PC-3 (cell line): ENCODE measurements at regions not wholly inside any gene's neighbourhood (a gene's known extent, or its start where the extent isn't known, plus 50 kb on each side); places are given as distances from the start of the nearest gene placed in this dataset.
A peak's percentile ranks its signal among the peaks of the same experiment; 100 is the strongest.

Experiments used
- ATAC-seq: fragments of 200-7000 bp; cut with Tn5 transposase; 2 replicates; pipeline ENCODE4 v1.9.1; 2020; ENCODE audit warnings: mild to moderate bottlenecking, moderate library complexity
- BruUV-seq: library from RNA; stranded (reverse); fragments of 400-500 nt; replicated peaks from 2 replicates; lab custom pipeline; 2021; lab: Mats Ljungman, UMichigan
- CTCF ChIA-PET: fragments of 300-600 bp; sonication (Branson Sonifier 250); formaldehyde crosslinking; loops from one replicate; lab custom pipeline; 2022; ENCODE audit warnings: antibody characterized with exemption; lab: Charles Lee
- POLR2A ChIA-PET: fragments of 300-600 bp; sonication (Branson Sonifier 250); formaldehyde crosslinking; loops from one replicate; lab custom pipeline; 2022; ENCODE audit warnings: antibody characterized with exemption; ENCODE audit not compliant: unreplicated experiment; lab: Charles Lee
- DNase-seq: peaks from one replicate; pipeline ENCODE4 v3.0.0-alpha.2; 2015
- H2AFZ ChIP-seq: fragments of 300-600 bp; sonication (generic); 2 replicates; pipeline ENCODE4 v1.6.0; 2016; ENCODE audit warnings: antibody characterized with exemption, low read length
- H3F3A ChIP-seq: fragments of 300-600 bp; sonication (generic); one replicate; pipeline ENCODE4 v1.6.0; 2017; ENCODE audit warnings: antibody characterized with exemption, low read length, control low read depth, mild to moderate bottlenecking; ENCODE audit not compliant: unreplicated experiment
- H3K27ac ChIP-seq: fragments of 300-600 bp; sonication (generic); 2 replicates; pipeline ENCODE4 v1.5.1; 2016; ENCODE audit warnings: mild to moderate bottlenecking, low read length
- H3K27me3 ChIP-seq: fragments of 300-600 bp; sonication (generic); 2 replicates; pipeline ENCODE4 v1.6.1; 2016; ENCODE audit warnings: low read length, mixed read lengths
- H3K36me3 ChIP-seq: fragments of 300-600 bp; sonication (generic); 2 replicates; pipeline ENCODE4 v1.6.1; 2016; ENCODE audit warnings: low read depth, mixed run types, low read length, mixed read lengths
- H3K4me1 ChIP-seq: fragments of 300-600 bp; sonication (generic); 2 replicates; pipeline ENCODE4 v1.5.1; 2016; ENCODE audit warnings: low read length; ENCODE audit not compliant: insufficient read depth
- H3K4me2 ChIP-seq: fragments of 300-600 bp; sonication (generic); 2 replicates; pipeline ENCODE4 v1.6.0; 2016; ENCODE audit warnings: low read length
- H3K4me3 ChIP-seq: fragments of 300-600 bp; sonication (generic); 2 replicates; pipeline ENCODE4 v1.5.1; 2016; ENCODE audit warnings: mild to moderate bottlenecking, low read length, mixed read lengths
- H3K79me2 ChIP-seq: fragments of 300-600 bp; sonication (generic); 2 replicates; pipeline ENCODE4 v1.6.1; 2017; ENCODE audit warnings: low read length, mixed read lengths
- H3K9ac ChIP-seq: fragments of 300-600 bp; sonication (generic); 2 replicates; pipeline ENCODE4 v1.6.0; 2016; ENCODE audit warnings: mild to moderate bottlenecking, low read length
- H3K9me2 ChIP-seq: fragments of 300-600 bp; sonication (generic); replicated peaks from 2 replicates; pipeline ENCODE4 v1.6.1; 2016; ENCODE audit warnings: mixed run types, low read length, mixed read lengths
- H3K9me3 ChIP-seq: fragments of 300-600 bp; sonication (generic); 2 replicates; pipeline ENCODE4 v1.6.1; 2016; ENCODE audit warnings: low read length, mixed read lengths
- H4K20me1 ChIP-seq: fragments of 300-600 bp; sonication (generic); 2 replicates; pipeline ENCODE4 v1.6.1; 2016; ENCODE audit warnings: low read length, mixed read lengths
- EZH2 ChIP-seq: fragments of 300-600 bp; sonication (generic); IDR thresholded peaks from one replicate; pipeline ENCODE4 v1.6.1; 2017; ENCODE audit warnings: antibody characterized with exemption, mild to moderate bottlenecking, low read length; ENCODE audit not compliant: unreplicated experiment
- EZH2phosphoT487 ChIP-seq: fragments of 300-600 bp; sonication (generic); IDR thresholded peaks from 2 replicates; pipeline ENCODE4 v1.6.1; 2018; ENCODE audit warnings: mild to moderate bottlenecking, antibody characterized with exemption, low read length, borderline replicate concordance
- intact Hi-C: fragments of 100-400 bp; cut with micrococcal nuclease; formaldehyde crosslinking; loops from 2 replicates; pipeline ENCODE4 v1.9.0; 2023
- TF ChIP-seq, protein P1 (sequence below): fragments of 300-600 bp; sonication (generic); conservative IDR thresholded peaks from 2 replicates; pipeline ENCODE4 v1.5.1; 2017; ENCODE audit warnings: antibody characterized with exemption, low read depth, mild to moderate bottlenecking, low read length

GRCh38 chr5:107134931-107135330 is 535.8 kb downstream of the EFNA5 start:
- Histone ChIP-seq H2AFZ (peak overlapping the region; percentile 56), H3K27ac (peak overlapping the region; percentile 26), H3K9me2 (no peaks in the 10 kb centered on the region), H3K79me2 (no peaks in the 10 kb centered on the region), H3K4me2 (peak overlapping the region; percentile 48), H3K4me1 (peaks cover 11% of the 10 kb centered on the region), H3F3A (no peaks in the 10 kb centered on the region), H4K20me1 (no peaks in the 10 kb centered on the region), H3K27me3 (no peaks in the 10 kb centered on the region), H3K4me3 (no peak overlapping the region), H3K36me3 (no peaks in the 10 kb centered on the region), H3K9ac (no peak overlapping the region), H3K9me3 (no peaks in the 10 kb centered on the region)
- BruUV-seq = no TSS peak
- intact Hi-C loops = loop anchor here (2.0 kb wide), 1 partner anchor 536 kb away; the partner anchor contains the start of gene EFNA5
- ChIA-PET POLR2A (no interaction called here), CTCF (no interaction called here)
- TF ChIP-seq, protein P1, sequence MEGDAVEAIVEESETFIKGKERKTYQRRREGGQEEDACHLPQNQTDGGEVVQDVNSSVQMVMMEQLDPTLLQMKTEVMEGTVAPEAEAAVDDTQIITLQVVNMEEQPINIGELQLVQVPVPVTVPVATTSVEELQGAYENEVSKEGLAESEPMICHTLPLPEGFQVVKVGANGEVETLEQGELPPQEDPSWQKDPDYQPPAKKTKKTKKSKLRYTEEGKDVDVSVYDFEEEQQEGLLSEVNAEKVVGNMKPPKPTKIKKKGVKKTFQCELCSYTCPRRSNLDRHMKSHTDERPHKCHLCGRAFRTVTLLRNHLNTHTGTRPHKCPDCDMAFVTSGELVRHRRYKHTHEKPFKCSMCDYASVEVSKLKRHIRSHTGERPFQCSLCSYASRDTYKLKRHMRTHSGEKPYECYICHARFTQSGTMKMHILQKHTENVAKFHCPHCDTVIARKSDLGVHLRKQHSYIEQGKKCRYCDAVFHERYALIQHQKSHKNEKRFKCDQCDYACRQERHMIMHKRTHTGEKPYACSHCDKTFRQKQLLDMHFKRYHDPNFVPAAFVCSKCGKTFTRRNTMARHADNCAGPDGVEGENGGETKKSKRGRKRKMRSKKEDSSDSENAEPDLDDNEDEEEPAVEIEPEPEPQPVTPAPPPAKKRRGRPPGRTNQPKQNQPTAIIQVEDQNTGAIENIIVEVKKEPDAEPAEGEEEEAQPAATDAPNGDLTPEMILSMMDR = no peak
- TF ChIP-seq EZH2 = no peak
- no peak for TF ChIP-seq EZH2phosphoT487
- ATAC-seq (no peak; the same call in 1 of the 2 replicates), DNase-seq (peak; percentile 6)

GRCh38 chr5:107129051-107129450 is 541.7 kb downstream of the EFNA5 start:
- POLR2A ChIA-PET = no interaction called here
- Histone ChIP-seq H3K27me3 (no peaks in the 10 kb centered on the region), H3K9ac (no peak overlapping the region), H3K4me1 (peaks cover 18% of the 10 kb centered on the region), H3K36me3 (no peaks in the 10 kb centered on the region), H3K79me2 (no peaks in the 10 kb centered on the region), H3K4me2 (no peak overlapping the region), H3K27ac (no peak overlapping the region), H3K9me3 (no peaks in the 10 kb centered on the region), H2AFZ (no peak overlapping the region), H3F3A (no peaks in the 10 kb centered on the region), H4K20me1 (no peaks in the 10 kb centered on the region), H3K4me3 (no peak overlapping the region), H3K9me2 (no peaks in the 10 kb centered on the region)
- CTCF ChIA-PET = interaction anchor here (0.6 kb wide), 1 partner anchor 22 kb away, joined by 5 read pairs; no protein-coding TSS in a partner anchor
- TF ChIP-seq EZH2phosphoT487 = no peak
- no peak for TF ChIP-seq EZH2
- DNase-seq (peak; percentile 4), ATAC-seq (no peak)
- no TSS peak for BruUV-seq
- intact Hi-C loops = loop anchor here (5.0 kb wide), 2 partner anchors 167 to 258 kb away; no protein-coding TSS in a partner anchor

DNA sequence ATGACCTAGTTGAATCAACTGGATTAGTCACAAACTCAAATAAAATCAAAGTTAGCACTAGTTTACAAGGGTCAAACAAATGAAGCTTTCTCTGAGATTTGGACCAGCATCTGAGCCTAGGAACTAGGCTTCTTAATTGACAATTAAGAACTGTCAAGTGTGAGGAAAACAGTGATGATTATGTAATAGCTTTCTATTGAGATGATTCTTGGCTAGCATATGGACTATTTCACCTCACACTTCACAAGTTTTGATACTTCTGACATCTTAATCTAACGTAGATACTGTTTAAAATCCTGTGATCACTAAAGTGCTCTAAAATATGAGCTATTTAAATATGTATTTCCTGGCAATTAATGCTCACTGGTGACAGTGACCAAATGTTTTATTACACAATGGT is 542.9 kb downstream of the EFNA5 start:
- H3K36me3 ChIP-seq = no peaks in the 10 kb centered on the region
- no peak overlapping the region for H3K4me2 ChIP-seq
- no peak overlapping the region for H3K4me3 ChIP-seq
- no peak overlapping the region for H3K9ac ChIP-seq
- H3K79me2 ChIP-seq = no peaks in the 10 kb centered on the region
- no peak overlapping the region for H3K27ac ChIP-seq
- H3K9me3 ChIP-seq = no peaks in the 10 kb centered on the region
- no peaks in the 10 kb centered on the region for H3K9me2 ChIP-seq
- no peaks in the 10 kb centered on the region for H4K20me1 ChIP-seq
- no peaks in the 10 kb centered on the region for H3K27me3 ChIP-seq
- ATAC-seq = peak; percentile 84
- TF ChIP-seq EZH2 (no peak), EZH2phosphoT487 (no peak)
- TF ChIP-seq, protein P1 = no peak
- no peak overlapping the region for H2AFZ ChIP-seq
- peaks cover 18% of the 10 kb centered on the region for H3K4me1 ChIP-seq
- CTCF ChIA-PET = no interaction called here
- H3F3A ChIP-seq = no peaks in the 10 kb centered on the region
- POLR2A ChIA-PET = no interaction called here
- no peak for DNase-seq
- no TSS peak for BruUV-seq
- intact Hi-C loops = loop anchor here (5.0 kb wide), 2 partner anchors 166 to 259 kb away; no protein-coding TSS in a partner anchor
